ENCODE measurements at regions not wholly inside any gene's neighbourhood (a gene's known extent, or its start where the extent isn't known, plus 50 kb on each side); places are given as distances from the start of the nearest gene placed in this dataset.

- intact Hi-C loops (cut with micrococcal nuclease) (no loop called here), dilution Hi-C loops (cut with MboI; ENCODE audit: extremely low pct_ligation_motif_present, low sequenced_read_pairs) (no loop called here)
- no peaks in the 10 kb centered on the region for H3K27me3 ChIP-seq (ENCODE audit: control insufficient read depth in 2 of 2, insufficient read depth in 2 of 2, low read length in 2 of 2)
- ChIA-PET POLR2A (no interaction called here), CTCF (no interaction called here)
- no peaks in the 10 kb centered on the region for H3K79me2 ChIP-seq (ENCODE audit: control insufficient read depth, insufficient read depth, low read length)
- H3K36me3 ChIP-seq (ENCODE audit: control insufficient read depth in 2 of 2, extremely low read depth in 1 of 2, insufficient read depth in 2 of 2, low read length in 2 of 2): no peaks in the 10 kb centered on the region
- H3K4me3 ChIP-seq (replicated peaks in 1 of 3; ENCODE audit: insufficient read depth in 1 of 3, low read depth in 1 of 3, low read length in 3 of 3): no peak overlapping the region
- no peaks in the 10 kb centered on the region for H3K9me3 ChIP-seq (replicated peaks; ENCODE audit: control insufficient read depth, insufficient read depth, low read length)
- H3K9me1 ChIP-seq (replicated peaks; ENCODE audit: control insufficient read depth, extremely low read depth, insufficient read depth, low read length): no peaks in the 10 kb centered on the region
- H3K27ac ChIP-seq (ENCODE audit: insufficient read depth, low read depth, low read length): no peak overlapping the region
- no peak overlapping the region for H3K4me2 ChIP-seq (ENCODE audit: insufficient read depth, low read length)
- peaks cover 21% of the 10 kb centered on the region for H3K4me1 ChIP-seq (ENCODE audit: control insufficient read depth, extremely low read depth, insufficient read depth, low read length)
- H3K9ac ChIP-seq (replicated peaks; ENCODE audit: extremely low read depth, insufficient read depth, low read length): no peak overlapping the region
- DNase-seq (ENCODE audit: low read depth, low spot score): no peak
- BruUV-seq (replicated peaks): no TSS peak
- H2AFZ ChIP-seq (ENCODE audit: low read depth, low read length): no peak overlapping the region
- no peaks in the 10 kb centered on the region for H4K20me1 ChIP-seq (replicated peaks; ENCODE audit: control insufficient read depth, extremely low read depth, insufficient read depth, low read length)
- no peak for TF ChIP-seq MAX (IDR thresholded peaks at IDR 0.05; ENCODE audit: insufficient read depth, insufficient read length)
- TF ChIP-seq POLR2A (IDR thresholded peaks at IDR 0.05; ENCODE audit: low read depth, low read length): no peak
- TF ChIP-seq FOS (IDR thresholded peaks at IDR 0.05; ENCODE audit: borderline replicate concordance, insufficient read depth, low read length): no peak
- TF ChIP-seq JUN (IDR thresholded peaks at IDR 0.05; ENCODE audit: borderline replicate concordance, insufficient read depth, insufficient read length, low read depth): no peak
- TF ChIP-seq MYC (IDR thresholded peaks at IDR 0.05; ENCODE audit: low read depth, low read length): no peak
- TF ChIP-seq EZH2 (IDR thresholded peaks at IDR 0.05; ENCODE audit: borderline replicate concordance, low read depth, low read length, severe bottlenecking): no peak
- TF ChIP-seq, protein P1, sequence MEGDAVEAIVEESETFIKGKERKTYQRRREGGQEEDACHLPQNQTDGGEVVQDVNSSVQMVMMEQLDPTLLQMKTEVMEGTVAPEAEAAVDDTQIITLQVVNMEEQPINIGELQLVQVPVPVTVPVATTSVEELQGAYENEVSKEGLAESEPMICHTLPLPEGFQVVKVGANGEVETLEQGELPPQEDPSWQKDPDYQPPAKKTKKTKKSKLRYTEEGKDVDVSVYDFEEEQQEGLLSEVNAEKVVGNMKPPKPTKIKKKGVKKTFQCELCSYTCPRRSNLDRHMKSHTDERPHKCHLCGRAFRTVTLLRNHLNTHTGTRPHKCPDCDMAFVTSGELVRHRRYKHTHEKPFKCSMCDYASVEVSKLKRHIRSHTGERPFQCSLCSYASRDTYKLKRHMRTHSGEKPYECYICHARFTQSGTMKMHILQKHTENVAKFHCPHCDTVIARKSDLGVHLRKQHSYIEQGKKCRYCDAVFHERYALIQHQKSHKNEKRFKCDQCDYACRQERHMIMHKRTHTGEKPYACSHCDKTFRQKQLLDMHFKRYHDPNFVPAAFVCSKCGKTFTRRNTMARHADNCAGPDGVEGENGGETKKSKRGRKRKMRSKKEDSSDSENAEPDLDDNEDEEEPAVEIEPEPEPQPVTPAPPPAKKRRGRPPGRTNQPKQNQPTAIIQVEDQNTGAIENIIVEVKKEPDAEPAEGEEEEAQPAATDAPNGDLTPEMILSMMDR (IDR thresholded peaks at IDR 0.05; ENCODE audit: extremely low read depth in 1 of 2, insufficient read depth in 1 of 2, low read depth in 1 of 2, low read length in 2 of 2): no peak
- no peak for TF ChIP-seq POLR2AphosphoS5 (IDR thresholded peaks at IDR 0.05; ENCODE audit: insufficient read depth, low read depth, low read length)
- TF ChIP-seq GATA2 (IDR thresholded peaks at IDR 0.05; ENCODE audit: insufficient read depth, insufficient read length, low read depth, low read length): no peak
- no peak for FAIRE-seq
Measured at GRCh38 chr3:69660631-69661030, 78.6 kb upstream of the MITF start.

Data from endothelial cell of umbilical vein (primary cell).